ENCODE measurements at regions not wholly inside any gene's neighbourhood (a gene's known extent, or its start where the extent isn't known, plus 50 kb on each side); places are given as distances from the start of the nearest gene placed in this dataset.

- WGBS, 2 donors, result 53 to 63% methylated on average over 3 of the region's 3 CpGs
- no peak for TF ChIP-seq CTCF (IDR thresholded peaks at IDR 0.05)
- Histone ChIP-seq H3K36me3 (no peaks in the 10 kb centered on the region), H3K4me1 (peaks cover 0 to 62% (median 20%) of the 10 kb centered on the region in 9 donors), H3K9me3 (no peaks in the 10 kb centered on the region), H3K27ac (peak overlapping the region in 6 of 10 donors; percentile 24 to 67 (median 38)), H3K4me3 (no peak overlapping the region), H3K27me3 (no peaks in the 10 kb centered on the region)
- intact Hi-C loops (cut with DNase I), result loop anchor here in 7 of 10 donors (5.0 to 10.0 kb wide), 7 partner anchors 65 to 308 kb away; partner anchors contain the start of gene RAP2B (in 7 of the 7)
- peak in 7 of 8 donors; percentile 66 to 91 (median 81) for ATAC-seq
- DNase-seq, result no peak
Observed at GRCh38 chr3:153289334-153289808, 127.3 kb downstream of the RAP2B start.

GRCh38 chr3:153290268-153291015 lies 128.4 kb downstream of the RAP2B start:
- Histone ChIP-seq H3K4me3 (no peak overlapping the region), H3K36me3 (no peaks in the 10 kb centered on the region), H3K27ac (peak overlapping the region in 3 of 10 donors; percentile 7 to 67 (median 26)), H3K9me3 (no peaks in the 10 kb centered on the region), H3K27me3 (no peaks in the 10 kb centered on the region), H3K4me1 (peaks cover 0 to 51% (median 9%) of the 10 kb centered on the region in 9 donors)
- 57 to 71% methylated on average over 1 of the region's 1 CpG for WGBS, 2 donors
- TF ChIP-seq CTCF (IDR thresholded peaks at IDR 0.05), result peak in 7 of 9 donors; percentile 25 to 54 (median 38)
- peak in 1 of 8 donors; percentile 75 for ATAC-seq
- intact Hi-C loops (cut with DNase I), result loop anchor here in 5 of 10 donors (5.0 to 10.0 kb wide), 6 partner anchors 128 to 474 kb away; partner anchors contain the start of gene RAP2B (in 1 of the 5)
- no peak for DNase-seq

GRCh38 chr3:153291059-153291685 lies 129.1 kb downstream of the RAP2B start:
- no peak overlapping the region for H3K4me3 ChIP-seq
- peak in 8 of 9 donors; percentile 7 to 62 (median 44) for TF ChIP-seq CTCF (IDR thresholded peaks at IDR 0.05)
- ATAC-seq (peak in 2 of 8 donors; percentile 61 to 79), DNase-seq (no peak)
- peaks cover 0 to 44% (median 2%) of the 10 kb centered on the region in 9 donors for H3K4me1 ChIP-seq
- WGBS, 2 donors, result 46 to 60% methylated on average over 3 of the region's 3 CpGs
- H3K36me3 ChIP-seq, result no peaks in the 10 kb centered on the region
- no peaks in the 10 kb centered on the region for H3K27me3 ChIP-seq
- H3K27ac ChIP-seq, result peak overlapping the region in 1 of 10 donors; percentile 7
- intact Hi-C loops (cut with DNase I), result loop anchor here in 5 of 10 donors (5.0 to 10.0 kb wide), 6 partner anchors 129 to 474 kb away; partner anchors contain the start of gene RAP2B (in 1 of the 5)
- H3K9me3 ChIP-seq, result no peaks in the 10 kb centered on the region

- 65 to 78% methylated on average over 5 of the region's 5 CpGs for WGBS, 2 donors
- DNase-seq (no peak), ATAC-seq (no peak)
- peaks cover 0 to 40% (median 0%) of the 10 kb centered on the region in 9 donors for H3K4me1 ChIP-seq
- H3K36me3 ChIP-seq, result no peaks in the 10 kb centered on the region
- no peak overlapping the region for H3K4me3 ChIP-seq
- no peaks in the 10 kb centered on the region for H3K27me3 ChIP-seq
- intact Hi-C loops (cut with DNase I), result loop anchor here in 5 of 10 donors (5.0 to 10.0 kb wide), 6 partner anchors 131 to 472 kb away; partner anchors contain the start of gene RAP2B (in 1 of the 5)
- no peak for TF ChIP-seq CTCF (IDR thresholded peaks at IDR 0.05)
- peak overlapping the region in 1 of 10 donors; percentile 66 for H3K27ac ChIP-seq
- H3K9me3 ChIP-seq, result no peaks in the 10 kb centered on the region
Observed at GRCh38 chr3:153293265-153293664, 131.2 kb downstream of the RAP2B start.
